OCI-LY1 (cell line): ENCODE measurements at regions not wholly inside any gene's neighbourhood (a gene's known extent, or its start where the extent isn't known, plus 50 kb on each side); places are given as distances from the start of the nearest gene placed in this dataset.

Experiments used
- H2AFZ ChIP-seq: fragments of 200-600 bp; sonication (generic), shearing (Covaris generic); 2 replicates; pipeline ENCODE4 v1.6.0; 2014; ENCODE audit warnings: antibody characterized with exemption, mild to moderate bottlenecking, low read length
- H3F3A ChIP-seq: fragments of 200-600 bp; sonication (generic), shearing (Covaris generic); 2 replicates; pipeline ENCODE4 v1.6.0; 2014; ENCODE audit warnings: mild to moderate bottlenecking, antibody characterized with exemption, low read length, moderate library complexity; ENCODE audit not compliant: insufficient read depth
- H3K27ac ChIP-seq: fragments of 200-600 bp; sonication (generic); 2 replicates; pipeline ENCODE4 v1.5.1; 2014; ENCODE audit warnings: low read length, mixed run types, mild to moderate bottlenecking, low read depth; ENCODE audit not compliant: poor library complexity, severe bottlenecking
- H3K27me3 ChIP-seq: fragments of 200-600 bp; sonication (generic); 2 replicates; pipeline ENCODE4 v1.6.0; 2014; ENCODE audit warnings: antibody characterized with exemption, mild to moderate bottlenecking, low read length, moderate library complexity; ENCODE audit not compliant: insufficient read depth
- H3K36me3 ChIP-seq: fragments of 200-600 bp; sonication (generic); 2 replicates; pipeline ENCODE4 v1.6.1; 2014; ENCODE audit warnings: mild to moderate bottlenecking, antibody characterized with exemption, low read length, moderate library complexity, mixed read lengths; ENCODE audit not compliant: insufficient read depth
- H3K4me1 ChIP-seq: fragments of 200-600 bp; sonication (generic); 2 replicates; pipeline ENCODE4 v1.5.1; 2014; ENCODE audit warnings: mild to moderate bottlenecking, low read length, moderate library complexity; ENCODE audit not compliant: insufficient read depth, severe bottlenecking
- H3K4me2 ChIP-seq: fragments of 200-600 bp; sonication (generic), shearing (Covaris generic); 2 replicates; pipeline ENCODE4 v1.6.1; 2014; ENCODE audit warnings: low read length
- H3K4me3 ChIP-seq: fragments of 200-600 bp; sonication (generic); 2 replicates; pipeline ENCODE4 v1.5.1; 2014; ENCODE audit warnings: low read length, low read depth, mild to moderate bottlenecking, mixed read lengths; ENCODE audit not compliant: poor library complexity, severe bottlenecking
- H3K79me2 ChIP-seq: fragments of 200-600 bp; shearing (Covaris generic); 2 replicates; pipeline ENCODE4 v1.6.1; 2016; ENCODE audit warnings: mixed run types, low read length, mixed read lengths; ENCODE audit not compliant: insufficient read depth
- H3K9ac ChIP-seq: fragments of 200-600 bp; sonication (generic), shearing (Covaris generic); 2 replicates; pipeline ENCODE4 v1.6.1; 2014; ENCODE audit warnings: mild to moderate bottlenecking, low read length, mixed read lengths
- H3K9me2 ChIP-seq: fragments of 200-600 bp; sonication (generic), shearing (Covaris generic); 2 replicates; pipeline ENCODE4 v1.6.1; 2014; ENCODE audit warnings: low read depth, mild to moderate bottlenecking, low read length, mixed read lengths
- H3K9me3 ChIP-seq: fragments of 200-600 bp; shearing (Covaris generic); 2 replicates; pipeline ENCODE4 v1.6.1; 2014; ENCODE audit warnings: low read length, mixed read lengths
- H4K20me1 ChIP-seq: fragments of 200-600 bp; sonication (generic), shearing (Covaris generic); 2 replicates; pipeline ENCODE4 v1.6.0; 2016; ENCODE audit warnings: mild to moderate bottlenecking, low read length; ENCODE audit not compliant: insufficient read depth
- EZH2 ChIP-seq: fragments of 200-600 bp; sonication (generic), shearing (Covaris generic); IDR thresholded peaks from 2 replicates; pipeline ENCODE4 v1.8.0; 2017; ENCODE audit warnings: borderline replicate concordance, mixed run types, mild to moderate bottlenecking, antibody characterized with exemption, low read length, moderate library complexity, mixed read lengths
- TF ChIP-seq, protein P1 (sequence below): fragments of 200-600 bp; sonication (generic), shearing (Covaris generic); IDR thresholded peaks from 2 replicates; pipeline ENCODE4 v1.5.1; 2017; ENCODE audit warnings: mild to moderate bottlenecking, antibody characterized with exemption, low read length, moderate library complexity, mixed read lengths

DNA sequence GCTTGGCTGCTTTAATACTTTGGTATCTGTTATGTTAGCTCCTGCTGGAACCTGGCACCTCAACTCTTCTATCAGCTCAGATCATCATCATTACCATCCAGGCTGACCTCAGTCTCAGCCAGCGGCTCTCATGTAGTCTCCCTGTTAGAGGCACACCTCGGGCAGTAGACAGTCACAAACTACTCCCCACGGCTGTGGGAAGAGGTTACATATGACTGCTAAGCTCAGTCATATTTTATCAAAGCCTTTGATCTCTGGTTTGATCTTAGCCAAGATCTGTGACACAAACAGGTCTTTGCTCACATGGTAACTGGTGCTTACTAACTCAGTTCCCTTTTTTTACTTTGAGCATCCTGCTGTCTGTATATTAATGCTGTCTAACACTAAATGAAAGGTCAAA lies 384.9 kb downstream of the CENPC start:
- Histone ChIP-seq H3K4me1 (no peaks in the 10 kb centered on the region), H4K20me1 (no peaks in the 10 kb centered on the region), H3K4me2 (no peak overlapping the region), H2AFZ (no peak overlapping the region), H3F3A (no peaks in the 10 kb centered on the region), H3K79me2 (no peaks in the 10 kb centered on the region), H3K9ac (no peak overlapping the region), H3K27ac (no peak overlapping the region), H3K4me3 (no peak overlapping the region), H3K9me2 (no peaks in the 10 kb centered on the region), H3K9me3 (no peaks in the 10 kb centered on the region), H3K36me3 (no peaks in the 10 kb centered on the region), H3K27me3 (no peaks in the 10 kb centered on the region)
- TF ChIP-seq EZH2: no peak
- TF ChIP-seq, protein P1, sequence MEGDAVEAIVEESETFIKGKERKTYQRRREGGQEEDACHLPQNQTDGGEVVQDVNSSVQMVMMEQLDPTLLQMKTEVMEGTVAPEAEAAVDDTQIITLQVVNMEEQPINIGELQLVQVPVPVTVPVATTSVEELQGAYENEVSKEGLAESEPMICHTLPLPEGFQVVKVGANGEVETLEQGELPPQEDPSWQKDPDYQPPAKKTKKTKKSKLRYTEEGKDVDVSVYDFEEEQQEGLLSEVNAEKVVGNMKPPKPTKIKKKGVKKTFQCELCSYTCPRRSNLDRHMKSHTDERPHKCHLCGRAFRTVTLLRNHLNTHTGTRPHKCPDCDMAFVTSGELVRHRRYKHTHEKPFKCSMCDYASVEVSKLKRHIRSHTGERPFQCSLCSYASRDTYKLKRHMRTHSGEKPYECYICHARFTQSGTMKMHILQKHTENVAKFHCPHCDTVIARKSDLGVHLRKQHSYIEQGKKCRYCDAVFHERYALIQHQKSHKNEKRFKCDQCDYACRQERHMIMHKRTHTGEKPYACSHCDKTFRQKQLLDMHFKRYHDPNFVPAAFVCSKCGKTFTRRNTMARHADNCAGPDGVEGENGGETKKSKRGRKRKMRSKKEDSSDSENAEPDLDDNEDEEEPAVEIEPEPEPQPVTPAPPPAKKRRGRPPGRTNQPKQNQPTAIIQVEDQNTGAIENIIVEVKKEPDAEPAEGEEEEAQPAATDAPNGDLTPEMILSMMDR: no peak

DNA sequence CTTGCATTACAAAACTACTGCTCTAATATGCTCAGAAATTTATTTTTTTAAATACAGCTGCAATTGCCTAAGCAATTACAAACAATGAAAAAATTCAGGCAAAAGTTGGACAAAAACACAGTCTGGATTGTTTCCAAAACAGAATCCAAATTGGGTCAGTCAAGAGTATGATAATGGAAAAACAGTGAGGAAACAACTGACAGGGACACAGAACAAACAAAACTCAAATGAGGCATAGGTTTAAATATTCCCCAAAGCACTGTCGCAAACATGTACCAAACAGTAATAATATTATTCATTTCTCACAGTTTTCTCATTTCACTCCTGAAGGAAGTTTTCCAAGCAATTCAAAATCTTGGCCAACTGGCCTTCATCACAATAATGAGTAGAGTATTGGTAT lies 386.6 kb downstream of the CENPC start:
- H3K27me3 ChIP-seq: no peaks in the 10 kb centered on the region
- H3K9ac ChIP-seq: no peak overlapping the region
- no peak overlapping the region for H3K4me3 ChIP-seq
- no peaks in the 10 kb centered on the region for H3K9me3 ChIP-seq
- H3K4me2 ChIP-seq: no peak overlapping the region
- H3K36me3 ChIP-seq: no peaks in the 10 kb centered on the region
- no peak overlapping the region for H2AFZ ChIP-seq
- no peaks in the 10 kb centered on the region for H4K20me1 ChIP-seq
- H3K9me2 ChIP-seq: no peaks in the 10 kb centered on the region
- TF ChIP-seq EZH2: no peak
- TF ChIP-seq, protein P1: no peak
- H3K27ac ChIP-seq: no peak overlapping the region
- H3K79me2 ChIP-seq: no peaks in the 10 kb centered on the region
- no peaks in the 10 kb centered on the region for H3K4me1 ChIP-seq
- no peaks in the 10 kb centered on the region for H3F3A ChIP-seq

DNA sequence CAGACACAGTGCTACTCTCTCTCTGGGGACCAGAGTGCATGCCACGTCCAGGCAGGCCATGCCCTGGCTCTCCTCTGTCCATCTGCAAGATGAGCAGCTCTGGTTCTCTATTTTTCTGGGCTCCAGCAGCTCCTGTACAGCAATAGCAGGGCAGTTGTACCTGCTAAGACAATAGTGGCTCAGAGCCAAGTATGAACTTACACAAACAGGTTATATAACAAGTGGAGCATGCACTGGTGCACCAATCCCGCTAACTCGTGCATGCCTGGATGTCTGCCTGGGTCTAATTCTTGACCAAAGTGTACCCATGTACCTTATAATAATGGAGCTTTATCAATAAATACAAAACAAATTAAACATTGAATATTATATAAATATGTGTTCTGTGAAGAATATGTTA lies 392.3 kb downstream of the CENPC start:
- no peak overlapping the region for H3K4me2 ChIP-seq
- no peaks in the 10 kb centered on the region for H3K27me3 ChIP-seq
- no peak overlapping the region for H3K27ac ChIP-seq
- no peak overlapping the region for H3K9ac ChIP-seq
- H4K20me1 ChIP-seq: no peaks in the 10 kb centered on the region
- no peaks in the 10 kb centered on the region for H3K9me3 ChIP-seq
- H3K36me3 ChIP-seq: no peaks in the 10 kb centered on the region
- H3K79me2 ChIP-seq: no peaks in the 10 kb centered on the region
- H3K9me2 ChIP-seq: no peaks in the 10 kb centered on the region
- H2AFZ ChIP-seq: no peak overlapping the region
- TF ChIP-seq, protein P1: no peak
- TF ChIP-seq EZH2: no peak
- H3K4me1 ChIP-seq: no peaks in the 10 kb centered on the region
- no peaks in the 10 kb centered on the region for H3F3A ChIP-seq
- no peak overlapping the region for H3K4me3 ChIP-seq
